Keratinocyte (primary cell): ENCODE measurements at regions not wholly inside any gene's neighbourhood (a gene's known extent, or its start where the extent isn't known, plus 50 kb on each side); places are given as distances from the start of the nearest gene placed in this dataset.

Source experiments
- DNase-seq: peaks from one replicate; pipeline ENCODE4 v3.0.0-alpha.2; 2011; ENCODE audit warnings: low read depth, missing footprints, low spot score
- FAIRE-seq: peaks from 2 replicates; lab custom pipeline; 2011; peaks lifted over from hg19 to GRCh38; lab: Jason Lieb, UNC
- H2AFZ ChIP-seq: 2 replicates; pipeline ENCODE4 v1.6.0; 2012; ENCODE audit warnings: low read length, control low read depth, inconsistent platforms; ENCODE audit not compliant: control insufficient read depth
- H3K27ac ChIP-seq: 2 replicates; pipeline ENCODE4 v1.5.1; 2011; ENCODE audit warnings: low read length; ENCODE audit not compliant: control insufficient read depth, insufficient read depth
- H3K27me3 ChIP-seq: 3 replicates; pipeline ENCODE4 v1.6.0; 2011; ENCODE audit warnings: low read length; ENCODE audit not compliant: control insufficient read depth, insufficient read depth; ENCODE audit errors: extremely low read depth
- H3K36me3 ChIP-seq, 2 experiments: 2 replicates in 1 of 2; 3 replicates in 1 of 2; pipeline ENCODE4 v1.5.1; 2011; ENCODE audit warnings: low read length in 2 of 2, mild to moderate bottlenecking in 1 of 2; ENCODE audit not compliant: control insufficient read depth in 2 of 2, insufficient read depth in 2 of 2; ENCODE audit errors: extremely low read depth in 1 of 2
- H3K4me1 ChIP-seq: 3 replicates; pipeline ENCODE4 v1.5.1; 2011; ENCODE audit warnings: low read length; ENCODE audit not compliant: control insufficient read depth, insufficient read depth; ENCODE audit errors: extremely low read depth
- H3K4me2 ChIP-seq: 3 replicates; pipeline ENCODE4 v1.6.0; 2011; ENCODE audit warnings: low read depth, low read length; ENCODE audit not compliant: control insufficient read depth, insufficient read depth; ENCODE audit errors: extremely low read depth
- H3K4me3 ChIP-seq, 3 experiments: fragments of 200-600 bp in 1 of 3; sonication (generic) in 1 of 3; 2 replicates in 2 of 3; 3 replicates in 1 of 3; pipeline ENCODE4 v1.5.1; 2011 to 2016; ENCODE audit warnings: low read length in 3 of 3, mild to moderate bottlenecking in 3 of 3, control low read depth in 2 of 3, inconsistent platforms in 1 of 3, low read depth in 1 of 3, mixed read lengths in 1 of 3, mixed run types in 1 of 3, moderate library complexity in 1 of 3; ENCODE audit not compliant: control insufficient read depth in 2 of 3, insufficient read depth in 2 of 3; ENCODE audit errors: extremely low read depth in 1 of 3
- H3K79me2 ChIP-seq: 2 replicates; pipeline ENCODE4 v1.6.0; 2012; ENCODE audit warnings: low read length; ENCODE audit not compliant: control insufficient read depth, insufficient read depth
- H3K9ac ChIP-seq: 3 replicates; pipeline ENCODE4 v1.6.0; 2011; ENCODE audit warnings: low read length; ENCODE audit not compliant: control insufficient read depth, insufficient read depth; ENCODE audit errors: extremely low read depth
- H3K9me1 ChIP-seq: 3 replicates; pipeline ENCODE4 v1.6.0; 2011; ENCODE audit warnings: low read length; ENCODE audit not compliant: control insufficient read depth, insufficient read depth; ENCODE audit errors: extremely low read depth
- H3K9me3 ChIP-seq: 2 replicates; pipeline ENCODE4 v1.5.1; 2012; ENCODE audit warnings: low read depth, low read length; ENCODE audit not compliant: control insufficient read depth
- H4K20me1 ChIP-seq: 3 replicates; pipeline ENCODE4 v1.6.0; 2011; ENCODE audit warnings: low read length; ENCODE audit not compliant: control insufficient read depth, insufficient read depth; ENCODE audit errors: extremely low read depth
- EZH2 ChIP-seq: IDR thresholded peaks from one replicate; pipeline ENCODE4 v1.6.1; 2012; ENCODE audit warnings: inconsistent platforms, mild to moderate bottlenecking, low read length, moderate library complexity
- dilution Hi-C: fragments of 300-500 bp; cut with MboI; formaldehyde crosslinking; loops from one replicate; pipeline ENCODE4 v1.7.0; 2020; ENCODE audit warnings: low sequenced_read_pairs; ENCODE audit not compliant: extremely low pct_ligation_motif_present
- TF ChIP-seq, protein P1 (sequence below), 3 experiments: IDR thresholded peaks in 1 of 3; conservative IDR thresholded peaks in 1 of 3; optimal IDR thresholded peaks in 1 of 3; 2 replicates in 2 of 3; 3 replicates in 1 of 3; pipeline versions ENCODE3 to v1.5.1; 2011; ENCODE audit warnings: low read length in 3 of 3, mild to moderate bottlenecking in 3 of 3, moderate library complexity in 2 of 3, control low read depth in 1 of 3, inconsistent platforms in 1 of 3; ENCODE audit not compliant: insufficient read depth in 2 of 3; ENCODE audit errors: extremely low read depth in 1 of 3

DNA sequence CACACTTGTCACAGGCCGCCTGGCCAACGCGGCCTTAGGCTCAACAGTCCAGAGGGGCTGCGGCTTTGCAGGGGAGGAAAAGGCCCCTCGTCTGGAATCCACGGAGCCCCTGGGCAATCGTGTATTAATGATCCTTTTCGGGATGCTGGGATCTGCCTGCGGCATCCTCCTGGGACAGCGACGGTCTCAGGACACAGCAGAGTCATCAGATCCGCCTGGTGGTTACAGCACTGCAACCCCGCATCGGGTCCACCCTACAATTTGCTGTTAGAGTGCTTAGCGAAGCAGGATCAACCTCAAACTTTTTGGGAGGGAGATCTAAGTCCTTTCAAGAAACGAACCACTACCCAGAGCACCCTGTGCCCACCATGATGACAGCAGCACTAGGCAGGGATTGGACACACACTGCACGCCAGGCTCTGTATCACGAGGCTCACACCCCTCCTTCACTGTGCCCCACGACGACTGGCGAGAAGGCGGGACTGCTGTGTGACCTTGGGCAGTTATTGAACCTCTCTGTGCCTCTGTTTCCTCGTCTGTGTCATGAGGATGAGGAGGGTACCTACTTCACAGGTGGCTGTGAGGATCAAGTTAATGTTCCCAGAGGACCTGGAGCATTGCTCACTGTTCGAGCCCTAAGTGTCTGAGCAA is 100.4 kb upstream of the COL5A1 start:
- Histone ChIP-seq H3K9me3 (no peaks in the 10 kb centered on the region), H3K79me2 (no peaks in the 10 kb centered on the region), H3K4me1 (no peaks in the 10 kb centered on the region), H3K4me2 (no peak overlapping the region), H3K9ac (no peak overlapping the region), H3K27me3 (peaks cover 38% of the 10 kb centered on the region), H3K9me1 (no peaks in the 10 kb centered on the region), H3K4me3 (no peak overlapping the region), H3K36me3 (no peaks in the 10 kb centered on the region), H3K27ac (no peak overlapping the region), H4K20me1 (no peaks in the 10 kb centered on the region), H2AFZ (no peak overlapping the region)
- dilution Hi-C loops = no loop called here
- FAIRE-seq (no peak), DNase-seq (no peak)
- TF ChIP-seq EZH2 = no peak
- TF ChIP-seq, protein P1, sequence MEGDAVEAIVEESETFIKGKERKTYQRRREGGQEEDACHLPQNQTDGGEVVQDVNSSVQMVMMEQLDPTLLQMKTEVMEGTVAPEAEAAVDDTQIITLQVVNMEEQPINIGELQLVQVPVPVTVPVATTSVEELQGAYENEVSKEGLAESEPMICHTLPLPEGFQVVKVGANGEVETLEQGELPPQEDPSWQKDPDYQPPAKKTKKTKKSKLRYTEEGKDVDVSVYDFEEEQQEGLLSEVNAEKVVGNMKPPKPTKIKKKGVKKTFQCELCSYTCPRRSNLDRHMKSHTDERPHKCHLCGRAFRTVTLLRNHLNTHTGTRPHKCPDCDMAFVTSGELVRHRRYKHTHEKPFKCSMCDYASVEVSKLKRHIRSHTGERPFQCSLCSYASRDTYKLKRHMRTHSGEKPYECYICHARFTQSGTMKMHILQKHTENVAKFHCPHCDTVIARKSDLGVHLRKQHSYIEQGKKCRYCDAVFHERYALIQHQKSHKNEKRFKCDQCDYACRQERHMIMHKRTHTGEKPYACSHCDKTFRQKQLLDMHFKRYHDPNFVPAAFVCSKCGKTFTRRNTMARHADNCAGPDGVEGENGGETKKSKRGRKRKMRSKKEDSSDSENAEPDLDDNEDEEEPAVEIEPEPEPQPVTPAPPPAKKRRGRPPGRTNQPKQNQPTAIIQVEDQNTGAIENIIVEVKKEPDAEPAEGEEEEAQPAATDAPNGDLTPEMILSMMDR (optimal IDR thresholded peaks at IDR 0.05 in 1 of 3, IDR thresholded peaks at IDR 0.05 in 1 of 3, conservative IDR thresholded peaks at IDR 0.05 in 1 of 3; ENCODE audit: extremely low read depth in 1 of 3, insufficient read depth in 2 of 3, low read length in 3 of 3) = no peak

- Histone ChIP-seq H3K27me3 (peaks cover 49% of the 10 kb centered on the region), H3K9ac (no peak overlapping the region), H3K9me1 (no peaks in the 10 kb centered on the region), H3K79me2 (no peaks in the 10 kb centered on the region), H3K4me3 (no peak overlapping the region), H3K36me3 (no peaks in the 10 kb centered on the region), H2AFZ (no peak overlapping the region), H4K20me1 (no peaks in the 10 kb centered on the region), H3K4me1 (no peaks in the 10 kb centered on the region), H3K9me3 (no peaks in the 10 kb centered on the region), H3K4me2 (no peak overlapping the region), H3K27ac (no peak overlapping the region)
- dilution Hi-C loops = no loop called here
- TF ChIP-seq EZH2 = no peak
- TF ChIP-seq, protein P1 (optimal IDR thresholded peaks at IDR 0.05 in 1 of 3, IDR thresholded peaks at IDR 0.05 in 1 of 3, conservative IDR thresholded peaks at IDR 0.05 in 1 of 3; ENCODE audit: extremely low read depth in 1 of 3, insufficient read depth in 2 of 3, low read length in 3 of 3) = no peak
- no peak for FAIRE-seq
- no peak for DNase-seq
Measured at GRCh38 chr9:134544388-134545214, 97.0 kb upstream of the COL5A1 start.
